GM21367 (cell line): ENCODE measurements at regions not wholly inside any gene's neighbourhood (a gene's known extent, or its start where the extent isn't known, plus 50 kb on each side); places are given as distances from the start of the nearest gene placed in this dataset.
"Not testable (repeated sequence)": the region's sequence is repeated elsewhere in the genome, so short reads cannot be mapped to it uniquely, and the experiment has no call there.

Source experiments
- ATAC-seq: cut with Tn5 transposase; IDR thresholded peaks from one replicate; pipeline ENCODE4 v1.9.1; 2021; ENCODE audit not compliant: unreplicated experiment

DNA sequence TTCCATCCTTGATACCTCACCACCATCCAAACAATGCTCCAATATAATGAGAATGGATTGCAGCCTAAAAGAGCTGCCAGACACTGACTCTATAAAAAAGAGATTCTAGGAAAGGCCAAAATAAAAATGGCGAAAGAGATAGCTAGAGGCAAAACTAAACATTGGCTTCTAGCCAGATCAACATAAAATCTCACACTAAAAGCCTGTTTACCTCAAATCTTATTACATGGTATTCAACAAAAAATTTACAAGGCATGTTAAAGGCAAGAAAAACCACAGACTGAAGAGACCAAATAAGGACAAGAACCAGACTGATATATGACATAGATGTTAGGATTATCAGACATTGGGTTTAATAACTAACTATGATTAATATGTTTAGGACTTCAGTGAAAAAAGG is 1127.0 kb downstream of the DNAJB9 start:
- ATAC-seq: no peak

DNA sequence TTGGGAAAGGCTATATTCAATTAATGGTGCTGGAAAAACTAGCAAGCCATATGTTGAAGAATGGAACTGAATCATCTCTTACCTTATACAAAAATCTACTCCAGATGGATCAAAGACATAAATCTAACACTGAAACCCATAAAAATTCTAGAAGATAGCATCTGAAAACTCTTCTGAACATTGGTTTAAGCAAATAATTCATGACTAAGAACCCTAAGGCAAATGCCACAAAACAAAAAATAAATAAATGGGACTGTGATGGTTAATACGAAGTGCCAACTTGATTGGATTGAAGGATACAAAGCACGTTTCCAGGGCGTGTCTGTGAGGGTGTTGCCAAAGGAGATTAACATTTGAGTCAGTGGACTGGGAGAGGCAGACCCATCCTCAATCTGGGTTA is 1130.0 kb downstream of the DNAJB9 start:
- no peak for ATAC-seq

DNA sequence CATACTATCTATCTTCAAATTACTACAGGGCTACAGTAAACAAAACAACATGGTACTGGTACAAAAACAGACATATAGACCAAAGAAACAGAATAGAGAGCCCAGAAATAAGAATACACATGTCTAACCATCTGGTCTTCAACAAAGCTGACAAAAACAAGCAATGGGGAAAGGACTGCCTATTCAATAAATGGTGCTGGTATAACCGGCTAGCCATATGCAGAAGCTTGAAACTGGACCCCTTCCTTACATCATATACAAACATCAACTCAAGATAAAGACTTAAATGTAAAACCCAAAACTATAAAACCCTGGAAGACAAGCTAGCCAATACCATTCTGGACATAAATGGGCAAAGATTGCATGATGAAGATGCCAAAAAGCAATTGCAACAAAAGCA is 1143.7 kb downstream of the DNAJB9 start:
- ATAC-seq: no peak

DNA sequence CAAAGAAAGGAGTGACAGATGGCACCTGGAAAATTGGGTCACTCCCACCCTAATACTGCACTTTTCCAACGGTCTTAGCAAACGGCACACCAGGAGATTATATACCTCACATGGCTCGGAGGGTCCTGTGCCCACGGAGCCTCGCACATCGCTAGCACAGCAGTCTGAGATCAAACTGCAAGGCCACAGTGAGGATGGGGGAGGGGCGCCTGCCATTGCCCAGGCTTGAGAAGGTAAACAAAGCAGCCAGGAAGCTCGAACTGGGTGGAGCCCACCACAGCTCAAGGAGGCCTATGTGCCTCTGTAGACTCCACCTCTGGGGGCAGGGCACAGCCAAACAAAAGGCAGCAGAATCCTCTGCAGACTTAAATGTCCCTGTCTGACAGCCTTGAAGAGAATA is 1149.7 kb downstream of the DNAJB9 start:
- not testable (repeated sequence) for ATAC-seq

DNA sequence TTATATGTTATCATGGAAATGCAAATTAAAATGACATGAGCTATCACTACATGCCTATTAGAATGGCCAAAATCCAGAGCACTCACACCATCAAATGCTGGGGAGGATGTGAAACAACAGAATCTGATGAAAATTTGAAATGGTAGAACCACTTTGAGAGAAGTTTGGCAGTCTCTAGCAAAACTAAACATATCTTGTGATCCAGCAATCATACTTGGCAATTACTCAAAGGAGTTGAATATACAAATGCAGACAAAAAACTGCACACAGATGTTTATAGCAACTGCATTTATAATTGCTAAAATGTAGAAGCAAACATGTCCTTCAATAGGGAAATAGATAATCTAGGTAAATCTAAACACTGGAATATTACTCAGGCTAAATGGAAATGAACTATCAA is 1164.9 kb downstream of the DNAJB9 start:
- ATAC-seq: no peak

DNA sequence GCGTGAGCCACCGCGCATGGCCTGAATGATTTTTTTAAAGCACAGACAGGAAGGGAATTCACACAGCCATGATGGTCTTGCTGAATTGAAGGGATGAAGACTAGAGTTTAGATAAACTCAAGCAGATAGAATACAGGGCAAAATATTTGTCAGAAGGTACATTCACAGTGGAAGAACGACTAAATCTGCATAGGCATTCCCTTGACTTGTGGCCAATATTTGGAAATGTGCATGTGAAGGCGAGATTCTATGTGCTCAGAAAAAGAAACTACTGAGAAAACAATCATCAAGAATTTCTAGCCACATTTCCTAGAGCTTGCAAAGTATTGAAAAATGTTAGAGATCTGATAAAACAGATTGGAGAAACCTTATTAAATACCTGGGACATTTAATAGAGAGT is 1166.2 kb downstream of the DNAJB9 start:
- ATAC-seq: no peak

DNA sequence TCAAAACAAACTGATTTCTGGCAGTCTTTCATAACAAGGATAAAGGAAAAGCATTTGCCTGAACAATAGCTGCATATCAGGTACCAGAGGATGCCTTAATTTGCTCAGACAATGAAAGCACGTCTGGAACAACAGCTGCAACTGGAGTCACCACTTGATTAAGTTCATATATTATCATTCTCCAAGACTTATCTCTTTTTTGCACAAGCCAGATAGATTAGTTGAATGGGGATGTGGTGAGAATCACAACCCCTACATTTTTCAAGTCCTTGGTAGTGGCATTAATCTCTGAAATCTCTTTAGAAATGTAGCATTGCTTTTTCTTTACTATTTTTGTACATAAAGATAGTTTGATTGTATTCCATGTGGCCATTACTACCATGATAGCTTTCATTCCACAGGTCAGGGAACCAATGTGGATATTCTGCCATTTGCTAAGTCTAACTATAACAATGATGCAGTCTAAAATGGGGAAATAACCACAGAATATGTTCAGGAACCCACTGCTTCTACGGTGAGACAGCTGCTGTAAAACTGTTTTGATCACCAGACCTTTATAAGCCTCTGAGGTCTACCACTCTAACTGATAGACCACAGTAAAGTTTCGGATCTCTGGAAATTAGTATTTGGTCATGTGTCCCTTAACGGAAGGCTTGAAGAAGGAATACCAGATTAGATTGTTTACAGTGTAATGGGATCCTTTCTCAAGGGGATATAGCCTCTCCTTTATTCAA is 1176.2 kb downstream of the DNAJB9 start:
- ATAC-seq: no peak

DNA sequence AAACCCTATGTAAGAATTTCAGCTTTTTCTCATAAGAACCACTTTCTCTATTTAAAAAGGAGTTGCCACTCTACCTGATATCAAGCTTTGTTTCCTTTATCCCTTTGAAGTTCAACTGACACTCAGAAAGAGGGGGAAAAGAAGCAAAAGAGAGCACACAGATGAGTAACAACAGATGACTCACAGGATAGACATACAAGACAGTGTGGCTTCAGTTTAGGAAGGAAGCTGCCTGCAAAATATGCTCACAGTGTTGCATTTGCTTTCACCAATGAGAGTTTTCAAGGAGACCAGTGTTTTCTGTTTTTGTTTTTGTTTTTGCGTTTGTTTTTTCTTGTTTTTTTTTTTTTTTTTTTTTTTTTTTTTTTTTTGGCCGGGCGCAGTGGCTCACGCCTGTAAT is 1181.6 kb downstream of the DNAJB9 start:
- ATAC-seq: no peak

DNA sequence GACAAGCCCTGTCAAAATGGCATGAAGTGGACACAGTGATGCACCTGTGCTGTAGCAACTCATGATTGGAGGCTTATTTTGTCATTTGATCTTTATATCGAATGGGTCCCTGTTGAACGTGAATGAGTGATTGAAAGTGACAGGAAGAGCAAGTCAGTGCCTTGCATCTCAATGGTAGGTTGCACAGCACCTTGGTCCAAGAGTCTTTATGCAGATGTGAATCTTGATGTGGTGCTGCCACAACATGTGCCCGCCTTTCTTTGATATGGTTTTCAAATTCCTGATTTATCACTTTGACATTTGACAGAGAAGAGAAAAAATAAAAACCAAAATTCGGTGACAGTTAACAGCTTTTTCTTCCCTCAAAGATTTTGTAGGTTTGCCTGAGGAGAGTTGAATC is 1182.4 kb downstream of the DNAJB9 start:
- ATAC-seq: no peak

DNA sequence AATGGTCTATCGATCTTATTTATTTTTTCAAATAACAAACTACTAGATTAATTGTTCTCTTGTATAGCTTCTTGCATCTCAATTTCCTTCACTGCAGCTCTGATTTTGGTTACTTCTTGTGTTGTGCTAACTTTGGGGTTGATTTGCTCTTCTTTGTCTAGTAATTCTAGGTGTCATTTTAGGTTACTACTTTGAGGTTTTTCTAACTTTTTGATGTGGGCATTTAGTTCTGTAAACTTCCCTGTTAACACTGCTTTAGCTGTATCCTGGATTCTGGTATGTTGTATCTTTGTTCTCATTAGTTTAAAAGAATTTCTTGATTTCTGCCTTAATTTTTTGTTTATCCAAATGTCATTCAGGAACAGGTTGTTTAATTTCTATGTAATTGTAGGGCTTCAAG is 1188.0 kb downstream of the DNAJB9 start:
- ATAC-seq: no peak

DNA sequence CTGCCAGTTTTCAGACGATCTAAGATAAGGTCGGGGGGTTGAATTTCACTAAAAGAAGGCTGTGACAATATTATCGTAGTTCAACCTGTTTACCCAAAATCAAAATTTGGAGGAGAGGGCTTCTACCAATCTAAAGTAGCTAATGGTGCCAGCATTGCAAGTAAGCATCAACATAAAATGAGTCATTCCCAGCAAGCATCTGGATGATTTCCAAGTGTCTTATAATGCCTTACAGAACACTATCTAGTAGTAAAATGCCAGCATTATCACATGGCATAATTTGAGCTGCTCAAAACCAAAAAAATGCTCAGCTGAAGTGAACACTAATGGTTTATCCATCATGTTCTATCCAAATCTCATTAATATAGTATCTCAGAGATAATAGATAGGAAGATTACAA is 1193.9 kb downstream of the DNAJB9 start:
- ATAC-seq: no peak

DNA sequence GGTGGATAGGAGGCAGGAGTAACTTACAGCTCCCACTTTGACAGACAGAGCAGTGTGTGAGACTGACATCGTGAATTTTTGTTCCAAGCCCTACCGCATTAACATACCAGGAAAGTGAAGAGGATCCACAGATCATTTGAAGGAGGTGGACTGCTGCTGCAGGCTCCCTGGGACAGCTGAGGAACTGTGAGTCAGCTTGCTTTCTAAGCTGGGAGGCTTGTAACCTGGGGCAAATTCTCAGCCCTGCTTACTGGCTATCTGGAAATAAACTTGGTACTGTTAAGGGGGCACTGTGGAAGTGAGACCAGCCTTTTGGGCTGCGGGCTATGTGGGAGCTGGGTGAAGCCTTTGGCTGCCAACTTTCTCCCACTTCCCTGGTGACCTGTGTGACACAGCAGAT is 1202.5 kb downstream of the DNAJB9 start:
- no peak for ATAC-seq

DNA sequence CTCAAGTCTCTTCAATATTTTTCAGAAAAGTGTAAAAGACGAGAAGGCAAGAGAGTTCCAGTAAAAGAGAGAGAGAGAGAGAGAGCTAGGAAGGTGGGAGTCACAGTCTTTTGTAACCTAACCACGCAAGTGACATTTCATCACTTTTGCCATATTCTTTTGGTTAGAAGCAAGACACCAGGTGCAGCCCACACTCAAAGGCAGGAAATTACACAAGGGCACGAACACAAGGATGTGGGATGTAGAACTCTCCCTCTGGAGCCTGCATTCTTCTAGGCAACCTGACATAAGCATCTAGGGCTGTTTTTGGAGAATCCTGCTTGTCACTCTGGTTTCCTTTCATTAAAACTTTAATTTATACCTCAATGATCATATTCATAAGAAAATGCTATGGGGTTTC is 1213.1 kb downstream of the DNAJB9 start:
- no peak for ATAC-seq

DNA sequence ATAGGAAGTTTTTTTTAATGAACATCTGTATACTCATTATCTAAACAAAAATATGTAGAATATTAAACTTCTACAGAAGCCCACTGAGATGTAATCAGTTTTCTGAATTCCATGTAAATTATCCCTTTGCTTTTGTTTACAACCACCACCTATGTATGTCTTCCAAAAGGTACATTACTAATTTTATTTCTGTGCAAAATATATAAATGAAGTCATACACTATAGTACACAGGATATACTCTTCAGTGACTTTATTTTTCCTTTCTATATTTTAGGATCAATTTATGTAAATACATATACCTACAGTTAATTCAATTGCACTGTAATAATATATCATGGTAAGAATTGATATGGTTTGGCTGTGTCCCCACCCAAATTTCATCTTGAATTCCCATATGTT is 1236.9 kb downstream of the DNAJB9 start:
- ATAC-seq: no peak

DNA sequence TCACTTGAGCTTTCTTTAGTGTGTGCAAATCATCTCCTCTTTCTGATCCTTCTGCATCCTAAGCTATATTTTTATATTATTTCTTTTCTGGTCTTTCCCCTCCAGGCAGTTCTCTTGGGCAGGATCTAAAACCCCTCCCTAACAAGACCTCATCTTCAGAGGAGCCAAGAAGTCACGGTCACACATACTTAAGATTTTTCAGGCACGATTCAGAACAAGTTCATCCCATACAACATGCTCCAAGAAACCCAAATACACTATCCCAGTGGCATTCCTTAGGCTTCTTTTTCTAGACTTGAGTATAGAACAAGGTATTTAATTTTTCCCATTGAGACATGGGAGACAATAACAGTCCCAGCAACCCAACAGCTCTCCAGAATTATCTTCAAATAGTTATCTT is 1251.5 kb downstream of the DNAJB9 start:
- no peak for ATAC-seq

DNA sequence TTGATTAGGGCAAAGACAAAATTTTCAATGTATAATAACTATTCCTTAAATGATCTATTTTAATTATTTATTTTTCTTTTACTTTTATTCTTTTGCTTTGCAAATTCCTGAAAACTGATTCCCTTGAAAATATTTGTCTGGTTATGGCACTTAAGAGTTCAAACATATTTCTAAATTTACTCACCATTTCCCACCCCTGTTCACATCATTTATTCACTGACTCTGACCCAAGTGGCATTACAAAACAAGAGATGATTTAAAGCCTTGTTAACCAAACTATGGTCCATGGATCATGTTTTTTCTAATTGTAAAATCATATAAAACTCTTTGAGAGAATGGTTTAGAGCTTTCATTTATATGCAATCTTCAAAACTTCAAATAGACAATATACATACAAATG is 1256.1 kb upstream of the LRRN3 start:
- no peak for ATAC-seq

DNA sequence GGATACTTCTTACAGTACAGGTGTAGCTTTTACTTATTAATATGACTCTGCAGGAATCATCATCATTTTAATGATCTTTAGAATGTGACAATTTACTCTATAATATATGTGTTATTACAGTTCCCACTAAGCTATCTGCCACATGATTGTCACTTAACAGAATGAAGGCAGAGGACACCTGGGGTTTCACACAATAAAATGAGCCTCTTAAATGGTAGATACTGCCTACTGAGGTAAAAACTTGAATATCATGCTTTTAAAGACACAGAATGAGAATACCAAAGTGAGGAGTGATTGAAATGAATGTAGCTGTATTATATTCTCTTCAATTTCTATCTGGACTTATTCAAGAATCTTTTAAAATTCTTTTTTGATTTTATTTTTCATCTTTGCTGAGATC is 1255.3 kb upstream of the LRRN3 start:
- no peak for ATAC-seq

DNA sequence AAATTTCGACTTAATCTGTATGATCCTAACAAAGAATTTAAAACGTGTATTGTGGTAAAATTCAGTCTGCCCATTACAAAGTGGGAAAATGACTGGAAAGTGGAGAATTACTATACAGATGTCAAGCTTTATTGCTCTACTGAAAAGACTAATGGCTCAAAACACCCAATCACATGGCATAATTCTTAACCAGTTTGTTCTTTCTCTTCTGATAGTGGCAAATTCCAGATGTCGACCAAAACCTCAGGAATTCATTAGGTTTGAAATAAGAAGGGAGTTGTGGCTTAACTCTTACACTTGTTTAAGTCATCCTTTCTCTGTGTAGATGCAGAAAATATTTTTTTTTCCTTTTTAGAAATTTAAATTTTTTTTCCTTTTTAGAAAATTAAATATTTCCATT is 1254.9 kb upstream of the LRRN3 start:
- no peak for ATAC-seq

DNA sequence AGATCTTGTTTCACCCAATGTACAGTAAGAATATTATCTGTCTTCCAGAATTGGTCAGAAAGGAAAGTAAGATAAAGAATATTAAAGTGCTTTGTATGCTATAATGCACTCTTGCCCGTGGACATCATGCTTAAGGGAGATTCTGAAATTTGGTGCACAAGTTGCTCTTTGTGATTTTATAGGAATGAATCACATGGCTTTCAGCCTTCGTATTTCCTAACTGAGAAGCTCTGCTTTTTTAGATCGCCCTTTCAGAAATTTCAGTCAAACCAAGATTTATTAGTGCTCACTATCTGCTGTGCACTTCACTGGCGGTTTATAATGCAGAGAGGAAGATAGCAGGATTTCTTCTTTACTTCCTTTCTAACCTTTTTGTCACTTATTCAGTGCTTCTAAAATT is 1248.5 kb upstream of the LRRN3 start:
- no peak for ATAC-seq

DNA sequence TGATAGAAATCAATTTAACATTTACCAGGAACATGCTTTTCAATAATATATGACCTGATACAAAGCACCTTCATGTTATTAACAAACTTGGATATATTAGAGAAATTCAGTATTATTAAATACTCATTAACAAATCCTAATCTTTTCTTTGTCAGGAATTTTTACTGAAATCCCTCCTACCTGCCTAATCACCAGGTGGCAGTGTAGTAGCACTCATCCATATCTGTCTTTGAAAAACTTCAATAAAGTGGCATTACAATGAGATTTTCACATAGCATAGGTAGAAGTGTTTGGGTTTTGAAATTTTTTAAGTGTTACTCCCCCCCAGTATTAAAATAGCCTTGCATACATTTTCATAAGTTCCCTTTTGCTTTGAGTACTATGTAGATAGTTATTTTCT is 1246.6 kb upstream of the LRRN3 start:
- no peak for ATAC-seq

DNA sequence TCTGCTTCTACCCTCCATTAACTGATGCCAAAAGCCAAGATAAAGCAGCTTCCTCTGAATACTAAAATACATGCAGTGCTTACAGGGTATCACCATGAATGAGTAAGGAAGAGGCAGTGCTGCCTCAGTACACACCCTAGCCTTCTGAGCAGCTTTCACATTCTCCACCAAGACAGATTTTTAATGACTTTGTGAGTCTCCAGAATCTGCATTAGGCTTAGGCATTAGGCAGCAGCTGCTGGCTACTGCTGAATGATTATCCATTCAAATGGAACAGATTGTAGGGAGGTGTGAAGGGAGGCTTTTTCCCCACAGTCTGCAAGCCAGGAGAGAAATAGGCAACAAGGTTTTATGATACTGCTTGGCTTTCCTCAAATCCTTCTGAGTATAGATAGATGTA is 1226.7 kb upstream of the LRRN3 start:
- no peak for ATAC-seq

DNA sequence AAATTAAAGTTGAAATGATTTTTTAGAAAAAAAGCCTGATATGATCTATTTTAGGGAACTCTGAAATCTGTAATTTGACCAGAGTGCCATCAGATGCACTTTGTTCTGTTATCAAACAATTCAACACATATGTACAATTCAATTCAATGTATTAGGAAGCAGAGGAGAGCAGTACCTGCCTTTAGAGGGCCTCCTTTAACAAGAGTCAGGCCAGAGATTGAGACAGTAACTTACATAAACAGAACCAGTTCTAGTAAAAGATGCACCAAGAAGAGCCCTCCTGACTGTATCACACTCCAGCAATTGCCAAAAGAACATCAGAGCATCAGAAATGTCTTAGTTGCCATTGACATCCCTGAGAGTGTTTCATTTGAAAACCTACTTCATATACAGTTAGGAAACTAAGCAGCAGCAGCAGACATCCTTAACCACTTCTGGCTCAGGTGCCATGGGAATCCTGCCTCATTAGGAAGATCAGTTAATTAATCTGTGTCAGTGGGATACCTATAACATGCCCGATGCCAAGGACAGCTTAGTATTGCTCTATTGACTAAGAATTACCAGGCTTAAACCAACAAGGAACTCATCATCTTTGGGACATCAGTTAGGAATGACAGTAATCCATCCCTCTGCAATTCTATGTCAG is 1222.6 kb upstream of the LRRN3 start:
- ATAC-seq: no peak

DNA sequence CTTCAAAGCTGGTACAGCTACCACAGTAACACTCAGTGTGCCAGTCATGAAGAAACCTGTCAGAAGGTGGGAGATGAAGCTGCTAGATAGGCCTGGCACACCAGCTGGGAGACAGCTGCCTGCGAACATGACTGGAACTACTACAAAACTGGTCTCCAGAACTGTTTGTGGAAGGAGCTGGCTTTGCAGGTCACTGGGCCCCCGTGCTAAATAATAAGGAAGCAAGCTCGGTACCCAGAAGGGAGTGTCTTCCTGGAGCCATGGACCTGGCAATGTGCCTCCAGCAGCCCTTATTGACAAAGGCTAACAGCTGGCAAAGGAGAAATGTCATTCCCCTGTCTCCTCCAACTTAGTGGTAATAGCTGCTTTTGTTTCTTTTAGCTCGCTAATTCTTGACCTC is 1217.6 kb upstream of the LRRN3 start:
- ATAC-seq: no peak
